GM12878 (cell line): ENCODE measurements at regions not wholly inside any gene's neighbourhood (a gene's known extent, or its start where the extent isn't known, plus 50 kb on each side); places are given as distances from the start of the nearest gene placed in this dataset.

Experiments
- ATAC-seq: fragments of 200-7000 bp; cut with Tn5 transposase; 3 replicates; pipeline ENCODE4 v1.9.1; 2020; ENCODE audit warnings: mild to moderate bottlenecking, moderate library complexity
- BruUV-seq: library from RNA; stranded (reverse); fragments of 400-500 nt; replicated peaks from 2 replicates; lab custom pipeline; 2021; lab: Mats Ljungman, UMichigan
- CTCF ChIA-PET: fragments of 300-600 bp; sonication (Branson Sonifier 250); formaldehyde crosslinking; extraction: SDS; loops from one replicate; lab custom pipeline; 2021; ENCODE audit warnings: inconsistent platforms; lab: Yijun Ruan, JAX
- POLR2A ChIA-PET: fragments of 350-600 bp; formaldehyde crosslinking; extraction: SDS; loops from one replicate; lab custom pipeline; 2021; ENCODE audit warnings: inconsistent platforms; lab: Charles Lee
- RAD21 ChIA-PET: fragments of 300-600 bp; sonication (Branson Sonifier 250); formaldehyde crosslinking; loops from one replicate; lab custom pipeline; 2023; ENCODE audit warnings: antibody characterized with exemption; ENCODE audit not compliant: unreplicated experiment; lab: Charles Lee
- SMC1A ChIA-PET: fragments of 300-600 bp; sonication (Branson Sonifier 250); formaldehyde crosslinking; loops from one replicate; lab custom pipeline; 2023; ENCODE audit not compliant: unreplicated experiment, uncharacterized antibody; lab: Charles Lee
- DNase-seq: peaks from one replicate; pipeline ENCODE4 v3.0.0-alpha.2; 2011; ENCODE audit warnings: low read depth, low spot score
- FAIRE-seq: peaks from 3 replicates; lab custom pipeline; 2011; peaks lifted over from hg19 to GRCh38; lab: Jason Lieb, UNC
- H2AFZ ChIP-seq: 2 replicates; pipeline ENCODE4 v1.6.0; 2011; ENCODE audit warnings: low read depth, low read length, control low read depth; ENCODE audit not compliant: control insufficient read depth
- H3K27ac ChIP-seq: 2 replicates; pipeline ENCODE4 v1.5.1; 2011; ENCODE audit warnings: control low read depth; ENCODE audit not compliant: control insufficient read depth, insufficient read depth
- H3K27me3 ChIP-seq, 2 experiments: replicated peaks in 1 of 2; 2 replicates each; pipeline versions ENCODE4 v1.6.0 to v1.6.1; 2011; ENCODE audit warnings: low read length in 1 of 2; ENCODE audit not compliant: control insufficient read depth in 2 of 2, insufficient read depth in 2 of 2
- H3K36me3 ChIP-seq, 2 experiments: 2 replicates each; pipeline ENCODE4 v1.5.1; 2011; ENCODE audit warnings: low read length in 1 of 2; ENCODE audit not compliant: control insufficient read depth in 2 of 2, insufficient read depth in 2 of 2
- H3K4me1 ChIP-seq: 2 replicates; pipeline ENCODE4 v1.6.1; 2011; ENCODE audit warnings: mild to moderate bottlenecking, low read length, moderate library complexity, mixed read lengths; ENCODE audit not compliant: control insufficient read depth, insufficient read depth
- H3K4me2 ChIP-seq: 2 replicates; pipeline ENCODE4 v1.6.0; 2011; ENCODE audit warnings: control low read depth; ENCODE audit not compliant: control insufficient read depth, insufficient read depth
- H3K4me3 ChIP-seq: fragments of 200-600 bp; sonication (generic); 2 replicates; pipeline ENCODE4 v1.5.1; 2016
- H3K79me2 ChIP-seq: 2 replicates; pipeline ENCODE4 v1.6.0; 2011; ENCODE audit warnings: low read length; ENCODE audit not compliant: control insufficient read depth, insufficient read depth
- H3K9ac ChIP-seq: 2 replicates; pipeline ENCODE4 v1.8.0; 2011; ENCODE audit warnings: low read length, control low read depth, mixed read lengths; ENCODE audit not compliant: control insufficient read depth, insufficient read depth
- H3K9me3 ChIP-seq: replicated peaks from 3 replicates; pipeline ENCODE4 v1.5.1; 2011; ENCODE audit warnings: mild to moderate bottlenecking, low read length; ENCODE audit not compliant: control insufficient read depth, insufficient read depth
- H4K20me1 ChIP-seq: 2 replicates; pipeline ENCODE4 v1.6.0; 2011; ENCODE audit not compliant: control insufficient read depth, insufficient read depth
- BMI1 ChIP-seq: fragments of 450-650 bp; IDR thresholded peaks from 2 replicates; pipeline ENCODE4 v1.6.1; 2016; ENCODE audit warnings: mild to moderate bottlenecking, moderate library complexity, borderline replicate concordance
- CREB1 ChIP-seq: IDR thresholded peaks from 2 replicates; pipeline ENCODE4 v1.6.1; 2012; ENCODE audit warnings: low read depth, mild to moderate bottlenecking, inconsistent platforms
- E2F8 ChIP-seq: fragments of 450-650 bp; IDR thresholded peaks from 2 replicates; pipeline ENCODE4 v1.6.1; 2018; ENCODE audit warnings: mild to moderate bottlenecking, low read depth, moderate library complexity; ENCODE audit not compliant: partially characterized antibody
- HCFC1 ChIP-seq: fragments of 150-350 bp; IDR thresholded peaks from 2 replicates; pipeline ENCODE4 v1.6.1; 2014; ENCODE audit warnings: low read length
- IKZF1 ChIP-seq: fragments of 450-650 bp; conservative IDR thresholded peaks from 2 replicates; pipeline ENCODE4 v1.6.1; 2017; ENCODE audit warnings: antibody characterized with exemption, mild to moderate bottlenecking
- LARP7 ChIP-seq: fragments of 450-650 bp; IDR thresholded peaks from 2 replicates; pipeline ENCODE4 v1.6.1; 2017; ENCODE audit warnings: mild to moderate bottlenecking
- MTA2 ChIP-seq: fragments of 450-650 bp; IDR thresholded peaks from 2 replicates; pipeline ENCODE4 v1.6.1; 2016; ENCODE audit warnings: low read depth, mild to moderate bottlenecking, moderate library complexity
- MYC ChIP-seq: IDR thresholded peaks from 2 replicates; pipeline ENCODE4 v1.6.1; 2011; ENCODE audit warnings: mild to moderate bottlenecking, low read length, moderate library complexity, inconsistent platforms; ENCODE audit not compliant: insufficient read depth, insufficient replicate concordance, insufficient read length, severe bottlenecking
- NR2F1 ChIP-seq: fragments of 450-650 bp; conservative IDR thresholded peaks from 2 replicates; pipeline ENCODE4 v1.6.1; 2017; ENCODE audit warnings: mild to moderate bottlenecking
- PAX5 ChIP-seq: IDR thresholded peaks from 2 replicates; pipeline ENCODE4 v1.6.1; 2011; ENCODE audit warnings: low read depth, low read length, borderline replicate concordance
- RCOR1 ChIP-seq: conservative IDR thresholded peaks from 2 replicates; pipeline ENCODE4 v1.6.1; 2012; ENCODE audit warnings: low read depth, low read length, improper control_type of control experiment
- SUZ12 ChIP-seq: fragments of 200-600 bp; sonication (generic); IDR thresholded peaks from one replicate; pipeline ENCODE4 v1.6.1; 2018; ENCODE audit warnings: antibody characterized with exemption, mild to moderate bottlenecking; ENCODE audit not compliant: unreplicated experiment
- TCF3 ChIP-seq: IDR thresholded peaks from 2 replicates; pipeline ENCODE4 v1.6.1; 2012; ENCODE audit warnings: low read depth, mild to moderate bottlenecking, low read length, borderline replicate concordance; ENCODE audit not compliant: insufficient read depth
- WGBS: methylation state at CpG from one replicate; pipeline ENCODE4 v1.1.6; 2016; ENCODE audit warnings: low lambda C conversion rate; ENCODE audit not compliant: insufficient replicate concordance, insufficient coverage; ENCODE audit errors: missing lambda C conversion rate; 5-methylcytosine and 5-hydroxymethylcytosine counted together
- in situ Hi-C: fragments of 300-500 bp; cut with MboI; formaldehyde crosslinking; loops from 9 replicates; pipeline ENCODE4 v1.14.3; 2018; ENCODE audit warnings: mixed read lengths
- intact Hi-C: fragments of 100-400 bp; cut with micrococcal nuclease; formaldehyde crosslinking; loops from one replicate; pipeline ENCODE4 v1.14.2; 2022; ENCODE audit not compliant: unreplicated experiment

- ChIA-PET POLR2A (interaction anchor here (0.7 kb wide), 1 partner anchor 21 kb away, joined by 3 read pairs; no protein-coding TSS in a partner anchor), SMC1A (interaction anchor here (0.8 to 1.8 kb wide), 3 partner anchors 9 to 61 kb away, joined by 3 to 5 read pairs (median 3); no protein-coding TSS in a partner anchor), RAD21 (no interaction called here), CTCF (interaction anchor here (0.7 to 0.8 kb wide), 2 partner anchors 25 to 975 kb away, joined by 3 to 4 read pairs; no protein-coding TSS in a partner anchor)
- WGBS, result 97% methylated on average over 5 of the region's 5 CpGs
- no TSS peak for BruUV-seq
- ATAC-seq, result no peak
- H3K27me3 ChIP-seq, result no peaks in the 10 kb centered on the region
- intact Hi-C loops (no loop called here), in situ Hi-C loops (no loop called here)
- TF ChIP-seq MYC, result no peak
- no peak for TF ChIP-seq CREB1
- no peak for TF ChIP-seq MTA2
- TF ChIP-seq PAX5, result no peak
- TF ChIP-seq BMI1, result no peak
- no peak for TF ChIP-seq LARP7
- TF ChIP-seq E2F8, result no peak
- TF ChIP-seq NR2F1, result no peak
- no peak for TF ChIP-seq HCFC1
- no peak for TF ChIP-seq SUZ12
- no peak for TF ChIP-seq RCOR1
- no peak for TF ChIP-seq TCF3
- no peak for TF ChIP-seq IKZF1
- H2AFZ ChIP-seq, result no peak overlapping the region
- no peak overlapping the region for H3K27ac ChIP-seq
- no peak for FAIRE-seq
- no peak overlapping the region for H3K4me3 ChIP-seq
- H3K9ac ChIP-seq, result no peak overlapping the region
- H3K79me2 ChIP-seq, result no peaks in the 10 kb centered on the region
- H3K9me3 ChIP-seq, result no peaks in the 10 kb centered on the region
- H3K4me1 ChIP-seq, result peaks cover 3% of the 10 kb centered on the region; the same call in 1 of the 2 replicates
- H3K4me2 ChIP-seq, result no peak overlapping the region
- no peaks in the 10 kb centered on the region; a peak in 1 of 4 replicates for H3K36me3 ChIP-seq
- no peaks in the 10 kb centered on the region for H4K20me1 ChIP-seq
- no peak for DNase-seq
Measured at GRCh38 chr11:17141156-17141555, 63.7 kb upstream of the RPS13 start.
